PC-9 (cell line): ENCODE measurements at regions not wholly inside any gene's neighbourhood (a gene's known extent, or its start where the extent isn't known, plus 50 kb on each side); places are given as distances from the start of the nearest gene placed in this dataset.

Experiments used
- BruUV-seq: library from RNA; stranded (reverse); fragments of 400-500 nt; replicated peaks from 2 replicates; lab custom pipeline; 2021; lab: Mats Ljungman, UMichigan
- CTCF ChIA-PET: fragments of 300-600 bp; sonication (Branson Sonifier 250); formaldehyde crosslinking; loops from one replicate; lab custom pipeline; 2022; ENCODE audit warnings: antibody characterized with exemption; lab: Charles Lee
- POLR2A ChIA-PET: fragments of 300-600 bp; sonication (Branson Sonifier 250); formaldehyde crosslinking; loops from one replicate; lab custom pipeline; 2022; ENCODE audit warnings: antibody characterized with exemption; ENCODE audit not compliant: unreplicated experiment; lab: Charles Lee
- DNase-seq, 2 experiments: peaks; one replicate each; pipeline versions ENCODE4 v3.0.0 to v3.0.0-alpha.2; 2015 to 2022; ENCODE audit warnings: mixed read lengths in 1 of 2
- H2AFZ ChIP-seq: fragments of 200-600 bp; sonication (generic); 2 replicates; pipeline ENCODE4 v1.8.1; 2017; ENCODE audit warnings: antibody characterized with exemption
- H3F3A ChIP-seq: fragments of 200-600 bp; sonication (generic); 2 replicates; pipeline ENCODE4 v1.8.1; 2017; ENCODE audit warnings: antibody characterized with exemption, mild to moderate bottlenecking, low read depth; ENCODE audit not compliant: insufficient read depth
- H3K27ac ChIP-seq: fragments of 200-600 bp; sonication (generic); 2 replicates; pipeline ENCODE4 v1.6.1; 2016; ENCODE audit warnings: mixed run types
- H3K27me3 ChIP-seq: fragments of 200-600 bp; sonication (generic); 2 replicates; pipeline ENCODE4 v1.6.1; 2016; ENCODE audit warnings: low read depth, mixed run types; ENCODE audit not compliant: insufficient read depth
- H3K36me3 ChIP-seq: fragments of 200-600 bp; sonication (generic); 2 replicates; pipeline ENCODE4 v1.6.1; 2016; ENCODE audit warnings: low read depth, mixed run types
- H3K4me1 ChIP-seq: fragments of 200-600 bp; sonication (generic); replicated peaks from 2 replicates; pipeline ENCODE4 v1.6.1; 2016; ENCODE audit warnings: mixed run types; ENCODE audit not compliant: insufficient read depth
- H3K4me2 ChIP-seq: fragments of 200-600 bp; sonication (generic); 2 replicates; pipeline ENCODE4 v1.6.1; 2017; ENCODE audit warnings: mixed run types
- H3K4me3 ChIP-seq: fragments of 200-600 bp; sonication (generic); 2 replicates; pipeline ENCODE4 v1.6.1; 2016; ENCODE audit warnings: mixed run types
- H3K79me2 ChIP-seq: fragments of 200-600 bp; sonication (generic); 2 replicates; pipeline ENCODE4 v1.6.1; 2017; ENCODE audit warnings: low read depth, mixed run types
- H3K9me2 ChIP-seq: fragments of 200-600 bp; sonication (generic); 2 replicates; pipeline ENCODE4 v1.8.1; 2017; ENCODE audit warnings: mild to moderate bottlenecking; ENCODE audit not compliant: insufficient read depth
- H3K9me3 ChIP-seq: fragments of 200-600 bp; sonication (generic); 2 replicates; pipeline ENCODE4 v1.8.1; 2016; ENCODE audit warnings: low read depth; ENCODE audit not compliant: insufficient read depth
- H4K20me1 ChIP-seq: fragments of 200-600 bp; sonication (generic); 2 replicates; pipeline ENCODE4 v1.8.1; 2017; ENCODE audit not compliant: insufficient read depth
- CTCF ChIP-seq: fragments of 200-600 bp; sonication (generic); conservative IDR thresholded peaks from 2 replicates; pipeline ENCODE4 v1.6.1; 2017; ENCODE audit warnings: mixed run types, antibody characterized with exemption, mild to moderate bottlenecking, moderate library complexity
- EZH2 ChIP-seq: fragments of 200-600 bp; sonication (generic); IDR thresholded peaks from 2 replicates; pipeline ENCODE4 v1.8.0; 2017; ENCODE audit warnings: antibody characterized with exemption, low read depth
- intact Hi-C: fragments of 100-400 bp; cut with micrococcal nuclease; formaldehyde crosslinking; loops from one replicate; pipeline ENCODE4 v1.10.0; 2022; ENCODE audit not compliant: unreplicated experiment

DNA sequence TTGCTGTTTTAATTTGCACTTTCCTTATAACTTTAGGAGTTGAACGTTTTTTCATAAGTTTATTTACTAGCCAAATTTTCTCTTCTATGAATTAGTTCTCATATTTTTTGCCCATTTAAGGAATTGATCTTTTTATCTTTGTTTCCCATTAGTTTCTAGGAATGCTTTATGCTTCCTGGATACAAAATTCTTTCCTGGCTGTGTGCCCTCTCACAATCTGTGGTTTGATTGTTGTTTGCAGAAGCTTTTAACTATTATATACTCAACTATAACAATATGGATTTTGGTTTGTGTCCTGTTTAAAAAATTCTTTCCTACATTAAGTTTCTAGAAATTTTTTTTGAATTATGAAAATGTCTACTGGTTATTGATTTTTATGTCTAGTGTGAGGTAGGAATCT lies 206.3 kb downstream of the CSNK1G3 start:
- intact Hi-C loops: no loop called here
- DNase-seq: no peak
- no peak overlapping the region for H2AFZ ChIP-seq
- no peaks in the 10 kb centered on the region for H4K20me1 ChIP-seq
- H3K27me3 ChIP-seq: no peaks in the 10 kb centered on the region
- no peak for TF ChIP-seq CTCF
- no peak for TF ChIP-seq EZH2
- 0 out of 2 replicates have a peak, but pooled peaks cover under 1% of the 10 kb centered on the region for H3K9me3 ChIP-seq
- ChIA-PET POLR2A (no interaction called here), CTCF (no interaction called here)
- BruUV-seq: no TSS peak
- no peaks in the 10 kb centered on the region for H3K9me2 ChIP-seq
- no peaks in the 10 kb centered on the region for H3K4me1 ChIP-seq
- no peak overlapping the region for H3K27ac ChIP-seq
- H3F3A ChIP-seq: no peaks in the 10 kb centered on the region
- no peak overlapping the region for H3K4me3 ChIP-seq
- no peaks in the 10 kb centered on the region for H3K36me3 ChIP-seq
- H3K79me2 ChIP-seq: no peaks in the 10 kb centered on the region
- H3K4me2 ChIP-seq: no peak overlapping the region

DNA sequence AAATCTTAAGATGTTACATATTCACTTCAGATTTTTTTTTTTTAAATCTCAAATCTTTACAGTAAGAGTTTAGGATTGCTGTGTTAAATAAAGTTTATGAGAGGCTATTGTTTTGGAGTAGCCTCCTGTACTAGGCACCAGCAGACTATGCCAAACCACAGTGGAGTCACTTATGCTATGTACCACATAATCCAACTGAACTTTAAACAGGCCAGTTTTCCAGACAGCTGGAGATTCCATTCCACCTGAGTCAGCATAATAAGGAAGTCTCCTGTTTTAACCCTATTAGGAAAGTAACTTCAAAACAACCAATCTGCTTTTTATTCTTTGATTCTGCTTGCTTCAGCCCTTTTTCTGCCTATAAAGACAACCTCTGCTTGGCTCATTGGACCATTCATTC lies 205.2 kb downstream of the CSNK1G3 start:
- Histone ChIP-seq H3K79me2 (no peaks in the 10 kb centered on the region), H3K9me2 (no peaks in the 10 kb centered on the region), H3K9me3 (no peaks in the 10 kb centered on the region), H2AFZ (no peak overlapping the region), H3K4me1 (no peaks in the 10 kb centered on the region), H3K27me3 (no peaks in the 10 kb centered on the region), H3K4me3 (no peak overlapping the region), H3F3A (no peaks in the 10 kb centered on the region), H3K4me2 (no peak overlapping the region), H3K36me3 (no peaks in the 10 kb centered on the region), H4K20me1 (no peaks in the 10 kb centered on the region), H3K27ac (no peak overlapping the region)
- intact Hi-C loops: no loop called here
- no TSS peak for BruUV-seq
- POLR2A ChIA-PET: no interaction called here
- CTCF ChIA-PET: no interaction called here
- DNase-seq: no peak
- TF ChIP-seq CTCF: no peak
- no peak for TF ChIP-seq EZH2

DNA sequence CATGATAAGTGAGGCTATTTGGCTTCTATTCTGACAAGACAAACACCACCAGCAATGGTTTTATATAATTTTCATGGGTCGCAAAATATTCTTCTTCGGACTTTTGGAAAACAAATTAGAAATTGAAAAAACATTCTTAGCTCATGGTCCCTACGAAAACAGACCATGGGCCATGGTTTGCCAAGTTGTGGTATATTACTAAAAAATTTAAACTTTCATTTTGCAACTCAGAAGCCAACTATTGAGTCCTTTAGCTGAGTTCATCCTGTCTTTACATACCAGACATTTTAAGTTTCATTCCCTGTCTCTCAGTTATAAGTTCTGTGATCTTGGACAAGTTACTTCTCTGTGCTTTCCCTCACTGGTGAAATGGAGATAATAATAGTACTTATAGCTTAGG lies 198.1 kb downstream of the CSNK1G3 start:
- ChIA-PET CTCF (no interaction called here), POLR2A (no interaction called here)

More for the DNA sequence above, 198.1 kb downstream of the CSNK1G3 start:
- no peaks in the 10 kb centered on the region for H3K79me2 ChIP-seq
- H3K36me3 ChIP-seq: no peaks in the 10 kb centered on the region
- no peak overlapping the region for H3K4me3 ChIP-seq
- intact Hi-C loops: no loop called here
- H3K4me1 ChIP-seq: no peaks in the 10 kb centered on the region
- BruUV-seq: no TSS peak
- no peaks in the 10 kb centered on the region for H3K9me2 ChIP-seq
- H2AFZ ChIP-seq: no peak overlapping the region
- no peak for DNase-seq
- H3K27ac ChIP-seq: no peak overlapping the region
- TF ChIP-seq EZH2: no peak
- no peak for TF ChIP-seq CTCF
- no peaks in the 10 kb centered on the region for H3K27me3 ChIP-seq
- H3F3A ChIP-seq: no peaks in the 10 kb centered on the region
- H3K9me3 ChIP-seq: no peaks in the 10 kb centered on the region
- H3K4me2 ChIP-seq: no peak overlapping the region
- H4K20me1 ChIP-seq: no peaks in the 10 kb centered on the region
